ENCODE measurements at regions not wholly inside any gene's neighbourhood (a gene's known extent, or its start where the extent isn't known, plus 50 kb on each side); places are given as distances from the start of the nearest gene placed in this dataset.

DNA sequence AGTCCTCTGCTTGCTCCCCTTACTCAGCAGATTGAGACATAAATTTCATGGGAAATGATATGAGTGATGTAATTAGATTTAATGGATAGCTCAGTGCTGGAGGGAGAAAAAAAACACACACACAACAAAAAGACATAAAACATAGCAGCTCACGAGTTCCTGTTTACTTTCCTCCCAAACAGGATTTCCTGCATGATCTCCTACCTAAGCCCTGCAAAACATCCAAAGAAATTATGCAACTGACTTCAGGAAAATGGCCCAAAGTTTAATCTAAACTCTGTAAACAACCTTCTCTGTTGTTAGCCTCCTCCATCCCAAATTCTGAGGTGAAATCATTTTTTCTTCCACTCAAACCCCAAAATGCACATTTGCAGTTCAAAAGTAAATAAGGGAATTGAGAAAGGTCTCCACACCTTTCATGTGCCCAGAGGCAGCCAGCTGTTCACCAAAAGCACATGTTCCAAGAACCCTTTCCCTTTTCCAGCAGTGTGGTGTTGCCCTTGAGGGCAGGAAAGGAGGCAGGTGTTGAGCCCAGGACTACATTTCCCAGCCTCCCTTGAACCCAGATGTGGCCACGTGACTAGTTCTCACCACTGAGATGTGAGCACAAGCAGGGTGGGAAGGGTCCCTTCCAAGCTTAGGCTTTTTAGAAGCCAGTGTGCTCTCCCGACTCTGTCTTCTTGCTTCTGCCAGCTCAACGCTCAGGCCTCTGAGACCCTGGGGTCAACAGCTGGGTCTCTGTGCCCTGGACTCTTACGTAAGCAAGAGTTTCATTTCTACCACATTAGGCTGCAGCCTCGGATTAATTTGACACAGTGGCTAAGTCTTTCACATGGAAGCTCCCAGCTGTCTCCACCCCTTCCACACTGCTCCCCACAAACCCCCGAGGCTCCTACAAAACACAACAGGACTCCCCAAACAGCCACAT, 301.2 kb downstream of the CTTN start (continued):
- TF ChIP-seq PCBP1 (IDR thresholded peaks at IDR 0.05; ENCODE audit: borderline replicate concordance, low read depth, low read length) (no peak), ZBTB42 (CRISPR knock-in tag; IDR thresholded peaks at IDR 0.05) (peak; percentile 75; the same call in 1 of the 2 replicates), ZNF432 (CRISPR knock-in tag; IDR thresholded peaks at IDR 0.05; ENCODE audit: borderline replicate concordance) (no peak), ETV5 (CRISPR knock-in tag; IDR thresholded peaks at IDR 0.05; ENCODE audit: borderline replicate concordance) (peak; percentile 77; the same call in 1 of the 2 replicates), NBN (conservative IDR thresholded peaks at IDR 0.05) (no peak), HDAC1 (CRISPR knock-in tag; IDR thresholded peaks at IDR 0.05) (peak; percentile 47; the same call in 1 of the 2 replicates), GTF3A (CRISPR knock-in tag; conservative IDR thresholded peaks at IDR 0.05) (no peak), ZNF510 (CRISPR knock-in tag; IDR thresholded peaks at IDR 0.05; ENCODE audit: low read depth) (no peak), KLF15 (CRISPR knock-in tag; IDR thresholded peaks at IDR 0.05; ENCODE audit: borderline replicate concordance) (no peak), SOX13 (IDR thresholded peaks at IDR 0.05) (no peak), SOX13 (CRISPR knock-in tag; conservative IDR thresholded peaks at IDR 0.05 in 1 of 2, IDR thresholded peaks at IDR 0.05 in 1 of 2) (peak in 1 of 2 experiments; percentile 19; a peak in 1 of 4 replicates), TARDBP (CRISPR knock-in tag; IDR thresholded peaks at IDR 0.05) (peak; percentile 50; the same call in 1 of the 2 replicates)
- TF ChIP-seq, protein P1, sequence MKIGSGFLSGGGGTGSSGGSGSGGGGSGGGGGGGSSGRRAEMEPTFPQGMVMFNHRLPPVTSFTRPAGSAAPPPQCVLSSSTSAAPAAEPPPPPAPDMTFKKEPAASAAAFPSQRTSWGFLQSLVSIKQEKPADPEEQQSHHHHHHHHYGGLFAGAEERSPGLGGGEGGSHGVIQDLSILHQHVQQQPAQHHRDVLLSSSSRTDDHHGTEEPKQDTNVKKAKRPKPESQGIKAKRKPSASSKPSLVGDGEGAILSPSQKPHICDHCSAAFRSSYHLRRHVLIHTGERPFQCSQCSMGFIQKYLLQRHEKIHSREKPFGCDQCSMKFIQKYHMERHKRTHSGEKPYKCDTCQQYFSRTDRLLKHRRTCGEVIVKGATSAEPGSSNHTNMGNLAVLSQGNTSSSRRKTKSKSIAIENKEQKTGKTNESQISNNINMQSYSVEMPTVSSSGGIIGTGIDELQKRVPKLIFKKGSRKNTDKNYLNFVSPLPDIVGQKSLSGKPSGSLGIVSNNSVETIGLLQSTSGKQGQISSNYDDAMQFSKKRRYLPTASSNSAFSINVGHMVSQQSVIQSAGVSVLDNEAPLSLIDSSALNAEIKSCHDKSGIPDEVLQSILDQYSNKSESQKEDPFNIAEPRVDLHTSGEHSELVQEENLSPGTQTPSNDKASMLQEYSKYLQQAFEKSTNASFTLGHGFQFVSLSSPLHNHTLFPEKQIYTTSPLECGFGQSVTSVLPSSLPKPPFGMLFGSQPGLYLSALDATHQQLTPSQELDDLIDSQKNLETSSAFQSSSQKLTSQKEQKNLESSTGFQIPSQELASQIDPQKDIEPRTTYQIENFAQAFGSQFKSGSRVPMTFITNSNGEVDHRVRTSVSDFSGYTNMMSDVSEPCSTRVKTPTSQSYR (CRISPR knock-in tag; IDR thresholded peaks at IDR 0.05; ENCODE audit: borderline replicate concordance): no peak
- TF ChIP-seq, protein P2, sequence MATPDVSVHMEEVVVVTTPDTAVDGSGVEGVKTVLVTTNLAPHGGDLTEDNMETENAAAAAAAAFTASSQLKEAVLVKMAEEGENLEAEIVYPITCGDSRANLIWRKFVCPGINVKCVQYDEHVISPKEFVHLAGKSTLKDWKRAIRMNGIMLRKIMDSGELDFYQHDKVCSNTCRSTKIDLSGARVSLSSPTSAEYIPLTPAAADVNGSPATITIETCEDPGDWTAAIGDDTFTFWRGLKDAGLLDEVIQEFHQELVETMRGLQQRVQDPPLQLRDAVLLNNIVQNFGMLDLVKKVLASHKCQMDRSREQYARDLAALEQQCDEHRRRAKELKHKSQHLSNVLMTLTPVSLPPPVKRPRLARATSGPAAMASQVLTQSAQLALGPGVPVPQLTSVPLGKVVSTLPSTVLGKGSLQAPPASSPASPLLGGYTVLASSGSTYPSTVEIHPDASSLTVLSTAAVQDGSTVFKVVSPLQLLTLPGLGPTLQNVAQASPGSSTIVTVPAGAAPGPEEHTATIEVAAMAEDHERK (CRISPR knock-in tag; IDR thresholded peaks at IDR 0.05; ENCODE audit: low read depth): no peak
- TF ChIP-seq, protein P3, sequence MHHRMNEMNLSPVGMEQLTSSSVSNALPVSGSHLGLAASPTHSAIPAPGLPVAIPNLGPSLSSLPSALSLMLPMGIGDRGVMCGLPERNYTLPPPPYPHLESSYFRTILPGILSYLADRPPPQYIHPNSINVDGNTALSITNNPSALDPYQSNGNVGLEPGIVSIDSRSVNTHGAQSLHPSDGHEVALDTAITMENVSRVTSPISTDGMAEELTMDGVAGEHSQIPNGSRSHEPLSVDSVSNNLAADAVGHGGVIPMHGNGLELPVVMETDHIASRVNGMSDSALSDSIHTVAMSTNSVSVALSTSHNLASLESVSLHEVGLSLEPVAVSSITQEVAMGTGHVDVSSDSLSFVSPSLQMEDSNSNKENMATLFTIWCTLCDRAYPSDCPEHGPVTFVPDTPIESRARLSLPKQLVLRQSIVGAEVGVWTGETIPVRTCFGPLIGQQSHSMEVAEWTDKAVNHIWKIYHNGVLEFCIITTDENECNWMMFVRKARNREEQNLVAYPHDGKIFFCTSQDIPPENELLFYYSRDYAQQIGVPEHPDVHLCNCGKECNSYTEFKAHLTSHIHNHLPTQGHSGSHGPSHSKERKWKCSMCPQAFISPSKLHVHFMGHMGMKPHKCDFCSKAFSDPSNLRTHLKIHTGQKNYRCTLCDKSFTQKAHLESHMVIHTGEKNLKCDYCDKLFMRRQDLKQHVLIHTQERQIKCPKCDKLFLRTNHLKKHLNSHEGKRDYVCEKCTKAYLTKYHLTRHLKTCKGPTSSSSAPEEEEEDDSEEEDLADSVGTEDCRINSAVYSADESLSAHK (CRISPR knock-in tag; IDR thresholded peaks at IDR 0.05; ENCODE audit: borderline replicate concordance): no peak
- TF ChIP-seq, protein P4, sequence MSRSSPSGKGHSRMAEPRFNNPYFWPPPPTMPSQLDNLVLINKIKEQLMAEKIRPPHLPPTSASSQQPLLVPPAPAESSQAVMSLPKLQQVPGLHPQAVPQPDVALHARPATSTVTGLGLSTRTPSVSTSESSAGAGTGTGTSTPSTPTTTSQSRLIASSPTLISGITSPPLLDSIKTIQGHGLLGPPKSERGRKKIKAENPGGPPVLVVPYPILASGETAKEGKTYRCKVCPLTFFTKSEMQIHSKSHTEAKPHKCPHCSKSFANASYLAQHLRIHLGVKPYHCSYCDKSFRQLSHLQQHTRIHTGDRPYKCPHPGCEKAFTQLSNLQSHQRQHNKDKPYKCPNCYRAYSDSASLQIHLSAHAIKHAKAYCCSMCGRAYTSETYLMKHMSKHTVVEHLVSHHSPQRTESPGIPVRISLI (CRISPR knock-in tag; IDR thresholded peaks at IDR 0.05; ENCODE audit: borderline replicate concordance): peak; percentile 40; the same call in 1 of the 2 replicates
- TF ChIP-seq, protein P5, sequence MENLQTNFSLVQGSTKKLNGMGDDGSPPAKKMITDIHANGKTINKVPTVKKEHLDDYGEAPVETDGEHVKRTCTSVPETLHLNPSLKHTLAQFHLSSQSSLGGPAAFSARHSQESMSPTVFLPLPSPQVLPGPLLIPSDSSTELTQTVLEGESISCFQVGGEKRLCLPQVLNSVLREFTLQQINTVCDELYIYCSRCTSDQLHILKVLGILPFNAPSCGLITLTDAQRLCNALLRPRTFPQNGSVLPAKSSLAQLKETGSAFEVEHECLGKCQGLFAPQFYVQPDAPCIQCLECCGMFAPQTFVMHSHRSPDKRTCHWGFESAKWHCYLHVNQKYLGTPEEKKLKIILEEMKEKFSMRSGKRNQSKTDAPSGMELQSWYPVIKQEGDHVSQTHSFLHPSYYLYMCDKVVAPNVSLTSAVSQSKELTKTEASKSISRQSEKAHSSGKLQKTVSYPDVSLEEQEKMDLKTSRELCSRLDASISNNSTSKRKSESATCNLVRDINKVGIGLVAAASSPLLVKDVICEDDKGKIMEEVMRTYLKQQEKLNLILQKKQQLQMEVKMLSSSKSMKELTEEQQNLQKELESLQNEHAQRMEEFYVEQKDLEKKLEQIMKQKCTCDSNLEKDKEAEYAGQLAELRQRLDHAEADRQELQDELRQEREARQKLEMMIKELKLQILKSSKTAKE (CRISPR knock-in tag; IDR thresholded peaks at IDR 0.05; ENCODE audit: borderline replicate concordance): no peak
